GM18951 (cell line): ENCODE measurements at regions not wholly inside any gene's neighbourhood (a gene's known extent, or its start where the extent isn't known, plus 50 kb on each side); places are given as distances from the start of the nearest gene placed in this dataset.

Source experiments
- POLR2A ChIP-seq: IDR thresholded peaks from 4 replicates; pipeline ENCODE4 v1.6.1; 2011; ENCODE audit warnings: mild to moderate bottlenecking; ENCODE audit not compliant: insufficient read length, insufficient read depth; ENCODE audit errors: extremely low read depth
- in situ Hi-C: fragments of 300-500 bp; cut with MboI; formaldehyde crosslinking; loops from one replicate; pipeline ENCODE4 v1.12.0; 2022; ENCODE audit warnings: low sequenced_read_pairs, mixed read lengths, inconsistent platforms; ENCODE audit not compliant: unreplicated experiment

DNA sequence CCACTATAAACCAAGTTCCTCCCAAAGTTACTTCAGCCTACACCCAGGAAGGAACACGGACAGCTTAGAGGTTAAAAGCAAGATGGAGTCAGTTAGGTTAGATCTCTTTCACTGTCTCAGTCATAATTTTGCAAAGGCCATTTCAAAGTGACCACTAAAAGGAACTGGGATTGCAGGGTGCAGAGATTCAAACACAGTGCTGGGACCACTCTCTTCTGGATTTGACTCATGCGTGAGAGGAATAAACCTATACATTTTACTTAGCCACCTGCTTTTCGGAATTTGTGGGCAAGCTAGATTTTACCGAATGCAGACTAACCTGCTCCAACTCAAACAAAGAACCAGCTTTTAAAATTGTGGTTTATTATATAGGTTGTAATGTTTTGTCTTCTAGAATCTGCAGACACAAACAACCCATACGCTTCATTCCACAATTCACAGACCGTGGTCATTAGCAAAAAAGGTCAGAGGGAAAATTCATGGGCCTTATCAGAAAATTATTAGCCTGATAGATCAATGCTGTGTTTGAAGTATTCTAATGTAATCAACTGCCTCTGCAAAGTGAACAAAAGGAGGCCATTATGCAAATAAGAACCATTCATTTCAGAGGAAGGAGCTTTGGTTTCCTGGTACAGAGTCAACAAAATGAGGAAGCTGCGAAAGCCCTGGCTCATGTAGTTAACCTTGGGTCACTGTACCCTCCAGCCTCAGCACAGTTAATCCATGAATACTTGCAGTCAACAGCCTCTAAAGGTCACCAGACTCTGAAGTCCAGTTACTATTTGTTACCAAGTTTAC, 342.7 kb upstream of the KLF6 start:
- TF ChIP-seq POLR2A = no peak
- in situ Hi-C loops = no loop called here

DNA sequence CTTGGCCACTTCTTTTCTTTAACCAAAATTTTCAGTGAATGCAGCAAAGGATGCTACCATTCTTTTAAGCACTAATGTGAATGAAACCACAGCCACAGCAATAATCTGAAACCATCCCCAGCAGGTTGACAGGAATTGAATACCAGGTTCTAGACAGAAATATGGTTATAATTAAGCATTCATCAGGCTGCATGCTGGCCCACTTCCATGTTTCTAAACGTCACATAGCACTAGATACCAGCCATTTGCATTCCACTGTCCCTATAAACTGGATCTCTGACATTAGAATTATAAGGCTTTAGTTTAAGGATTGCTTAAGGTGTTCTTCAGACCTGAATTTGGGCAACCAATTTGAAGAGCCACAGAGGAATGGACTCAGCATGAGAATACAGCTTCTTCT, 340.8 kb upstream of the KLF6 start:
- TF ChIP-seq POLR2A = no peak
- in situ Hi-C loops = no loop called here

GRCh38 chr10:4121502-4122380, 336.7 kb upstream of the KLF6 start:
- no peak for TF ChIP-seq POLR2A
- in situ Hi-C loops = no loop called here

DNA sequence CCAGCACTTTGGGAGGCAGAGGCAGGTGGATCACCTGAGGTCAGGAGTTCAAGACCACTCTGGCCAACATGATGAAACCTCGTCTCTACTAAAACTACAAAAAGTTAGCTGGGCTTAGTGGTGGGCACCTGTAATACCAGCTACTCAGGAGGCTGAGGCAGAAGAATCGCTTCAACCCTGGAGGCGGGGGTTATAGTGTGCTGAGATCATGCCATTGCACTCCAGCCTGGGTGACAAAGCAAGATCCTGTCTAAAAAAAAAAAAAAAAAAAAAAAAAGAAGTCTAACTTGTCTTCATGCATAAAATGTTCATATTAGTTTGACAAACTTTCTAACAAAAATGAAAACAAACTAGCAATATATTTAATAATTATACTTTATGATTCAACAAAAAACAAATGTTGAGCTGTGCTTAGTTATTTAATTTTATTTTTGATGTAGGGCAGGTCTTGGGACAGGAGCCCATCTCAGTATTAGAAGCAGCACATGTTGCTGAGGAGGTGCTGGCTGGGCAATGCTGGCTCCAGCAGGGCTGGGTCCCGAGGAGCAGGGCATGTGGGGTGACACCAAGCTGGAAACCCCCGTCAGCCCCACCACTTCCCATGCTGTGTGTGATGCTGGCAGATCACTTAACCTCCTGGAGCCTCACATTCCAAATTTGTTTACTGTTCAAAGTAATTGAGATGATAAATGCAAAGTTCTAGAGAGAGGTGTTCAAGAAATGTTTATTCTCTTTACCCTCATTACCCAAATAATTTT, 335.3 kb upstream of the KLF6 start:
- no peak for TF ChIP-seq POLR2A
- in situ Hi-C loops = no loop called here

DNA sequence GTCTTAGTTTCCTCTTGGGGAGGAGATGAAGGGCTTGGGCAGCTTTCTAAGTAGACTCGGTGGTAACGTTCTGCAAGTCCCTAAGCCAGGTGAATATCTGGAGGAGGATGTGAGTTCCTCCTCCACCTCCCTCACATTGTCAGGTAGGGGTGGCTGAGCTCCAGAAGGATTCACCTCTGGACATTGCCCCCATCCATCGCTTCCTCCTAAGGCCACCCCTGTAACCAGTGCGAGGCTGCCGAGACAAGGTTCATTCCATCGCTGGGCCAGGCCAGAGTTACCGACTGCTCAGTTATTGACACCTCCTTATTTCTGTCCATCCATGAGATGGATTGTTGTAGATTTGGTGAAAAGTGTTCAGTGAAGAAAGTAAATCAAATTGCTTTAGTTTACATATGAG, 334.1 kb upstream of the KLF6 start:
- in situ Hi-C loops = no loop called here
- TF ChIP-seq POLR2A = no peak

DNA sequence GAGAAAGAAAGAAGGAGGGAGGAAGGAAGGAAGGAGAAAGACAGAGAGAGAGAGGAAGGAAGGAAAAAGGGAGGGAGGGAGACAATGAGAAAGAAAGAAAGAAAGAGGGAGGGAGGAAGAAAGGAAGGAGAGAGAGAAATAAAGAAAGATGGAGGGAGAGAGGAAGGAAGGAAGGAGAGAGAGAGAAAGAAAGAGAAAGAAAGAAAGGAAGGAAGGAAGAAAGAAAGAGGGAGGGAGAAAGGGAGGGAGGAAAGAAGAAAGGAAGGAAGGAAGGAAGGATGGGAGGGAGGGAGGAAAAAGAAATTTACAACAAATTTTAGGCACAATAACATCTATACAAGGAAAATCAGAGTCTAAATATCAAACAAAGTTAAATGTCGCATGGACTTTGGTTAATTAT, 332.6 kb upstream of the KLF6 start:
- no peak for TF ChIP-seq POLR2A
- in situ Hi-C loops = no loop called here

GRCh38 chr10:4111643-4112042, 326.6 kb upstream of the KLF6 start:
- no peak for TF ChIP-seq POLR2A
- in situ Hi-C loops = no loop called here

DNA sequence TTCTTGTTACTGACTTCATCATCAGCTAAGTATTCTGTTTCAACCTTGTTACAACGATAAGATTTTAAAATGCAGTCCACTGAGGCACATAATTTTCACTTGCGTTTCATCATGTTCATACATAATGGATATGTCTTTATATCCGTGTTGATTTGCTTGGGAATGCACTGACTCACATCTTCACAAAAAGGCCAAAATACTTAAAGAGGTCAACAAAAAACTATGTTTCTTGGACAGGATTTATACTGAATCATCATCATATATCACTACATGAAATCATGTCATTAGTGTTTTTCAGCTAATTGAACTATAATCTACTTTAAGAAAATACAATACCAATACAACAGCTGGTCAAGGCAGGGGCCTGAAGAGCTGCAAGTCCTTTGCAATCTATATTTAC, 324.5 kb upstream of the KLF6 start:
- no peak for TF ChIP-seq POLR2A
- in situ Hi-C loops = no loop called here

GRCh38 chr10:4108693-4109092, 323.7 kb upstream of the KLF6 start:
- in situ Hi-C loops = no loop called here
- TF ChIP-seq POLR2A = no peak

- in situ Hi-C loops = no loop called here
- TF ChIP-seq POLR2A = no peak
Observed at GRCh38 chr10:4107285-4107851, 322.4 kb upstream of the KLF6 start.

GRCh38 chr10:4103603-4104002, 318.6 kb upstream of the KLF6 start:
- TF ChIP-seq POLR2A = no peak
- in situ Hi-C loops = no loop called here

DNA sequence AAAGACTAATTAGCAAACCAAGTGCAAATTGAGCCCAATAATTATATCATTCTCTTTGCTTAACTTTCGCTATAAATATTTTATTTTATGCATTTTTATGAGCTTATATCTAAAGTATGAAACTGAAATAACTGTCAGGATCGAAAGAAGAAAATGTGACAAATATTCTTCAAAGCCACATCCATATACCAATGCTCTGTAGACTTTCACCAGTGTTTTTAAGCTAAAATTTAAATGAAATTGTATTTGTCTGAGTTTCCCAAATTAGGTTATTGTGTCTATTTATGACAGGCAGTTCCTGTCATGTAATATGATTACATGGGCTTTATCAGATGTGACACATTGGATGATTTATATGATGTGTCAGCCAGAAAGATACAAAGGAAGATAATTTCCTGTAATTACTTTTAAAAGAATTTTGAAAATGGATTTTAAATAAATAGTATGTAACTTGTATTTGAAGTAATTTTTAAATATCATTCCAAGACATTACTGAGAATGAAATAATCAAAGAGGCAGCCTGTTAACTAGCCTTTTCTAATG, 317.9 kb upstream of the KLF6 start:
- in situ Hi-C loops = no loop called here
- no peak for TF ChIP-seq POLR2A
